ENCODE measurements at regions not wholly inside any gene's neighbourhood (a gene's known extent, or its start where the extent isn't known, plus 50 kb on each side); places are given as distances from the start of the nearest gene placed in this dataset.

GRCh38 chr13:80574113-80574850 lies 233.4 kb upstream of the SPRY2 start:
- Histone ChIP-seq H3K27me3 (ENCODE audit: control insufficient read depth, insufficient read depth, low read length) (no peaks in the 10 kb centered on the region), H3K9ac (ENCODE audit: low read length in 3 of 3) (no peak overlapping the region), H3K27ac (ENCODE audit: low read depth in 2 of 2, low read length in 2 of 2) (no peak overlapping the region), H3K9me3 (ENCODE audit: control insufficient read depth in 2 of 3, insufficient read depth in 1 of 3, low read length in 3 of 3) (no peaks in the 10 kb centered on the region), H3K4me3 (ENCODE audit: low read length in 3 of 3) (no peak overlapping the region), H3K4me1 (ENCODE audit: control insufficient read depth in 2 of 3, insufficient read depth in 2 of 3, low read depth in 1 of 3, low read length in 3 of 3) (no peaks in the 10 kb centered on the region), H3K36me3 (ENCODE audit: control insufficient read depth in 2 of 3, insufficient read depth in 3 of 3, low read length in 3 of 3) (no peaks in the 10 kb centered on the region)
- no peak for TF ChIP-seq CTCF (IDR thresholded peaks at IDR 0.05; ENCODE audit: borderline replicate concordance, extremely low read depth, insufficient read depth)
- DNase-seq (no peak), FAIRE-seq (no peak)
- intact Hi-C loops (cut with DNase I): no loop called here

DNA sequence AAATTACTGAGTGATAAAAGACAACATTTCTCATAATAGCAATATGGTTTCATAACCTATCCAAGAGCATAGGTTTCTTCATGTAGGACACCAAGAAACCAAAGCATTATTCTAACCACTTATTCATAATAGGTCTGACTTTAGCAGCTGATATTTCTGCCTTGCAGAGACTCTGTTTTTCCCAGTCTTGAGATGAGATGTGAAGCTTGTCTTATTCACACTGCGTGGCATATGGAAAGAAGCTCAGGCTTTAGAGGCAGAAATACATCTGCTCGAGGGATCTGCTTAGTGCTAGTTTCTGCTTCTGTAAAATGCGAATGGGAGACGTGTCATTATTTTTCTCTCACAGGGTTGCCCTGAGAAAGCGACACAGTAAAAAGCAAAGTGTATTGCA lies 232.0 kb upstream of the SPRY2 start:
- intact Hi-C loops (cut with DNase I): no loop called here
- no peak for TF ChIP-seq CTCF (IDR thresholded peaks at IDR 0.05; ENCODE audit: borderline replicate concordance, extremely low read depth, insufficient read depth)
- FAIRE-seq: no peak

DNA sequence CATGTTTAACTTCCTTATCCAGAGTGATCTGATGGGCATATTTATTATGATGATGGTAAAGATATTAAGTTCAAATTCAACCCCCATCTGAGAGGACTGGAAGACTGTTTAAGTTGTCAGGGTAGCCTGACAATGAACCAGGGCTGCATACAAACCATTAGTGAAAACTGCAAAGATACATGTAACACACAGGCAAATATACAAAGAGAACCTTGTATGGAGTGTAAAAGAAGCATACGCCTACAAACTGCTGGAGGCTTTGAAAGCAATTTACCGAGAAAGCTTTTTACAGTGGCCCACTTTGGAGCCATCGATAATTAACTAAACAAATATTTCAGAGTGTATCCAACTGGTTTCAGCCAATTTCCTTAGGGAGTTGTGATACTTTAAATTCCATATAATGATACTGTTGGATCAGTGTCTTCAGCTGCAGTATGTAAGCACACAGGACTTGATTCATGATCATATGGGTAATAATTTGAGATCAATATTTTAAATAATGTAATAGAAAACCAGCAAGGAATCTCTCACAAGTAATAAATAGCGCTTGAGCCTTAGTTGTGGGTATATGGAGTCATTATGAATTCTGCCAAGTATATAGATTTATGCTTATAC lies 231.5 kb upstream of the SPRY2 start:
- Histone ChIP-seq H3K4me3 (ENCODE audit: low read length in 3 of 3) (no peak overlapping the region), H3K9me3 (ENCODE audit: control insufficient read depth in 2 of 3, insufficient read depth in 1 of 3, low read length in 3 of 3) (no peaks in the 10 kb centered on the region), H3K9ac (ENCODE audit: low read length in 3 of 3) (no peak overlapping the region), H3K4me1 (ENCODE audit: control insufficient read depth in 2 of 3, insufficient read depth in 2 of 3, low read depth in 1 of 3, low read length in 3 of 3) (no peaks in the 10 kb centered on the region), H3K36me3 (ENCODE audit: control insufficient read depth in 2 of 3, insufficient read depth in 3 of 3, low read length in 3 of 3) (no peaks in the 10 kb centered on the region), H3K27ac (ENCODE audit: low read depth in 2 of 2, low read length in 2 of 2) (no peak overlapping the region), H3K27me3 (ENCODE audit: control insufficient read depth, insufficient read depth, low read length) (no peaks in the 10 kb centered on the region)
- intact Hi-C loops (cut with DNase I): no loop called here
- no peak for TF ChIP-seq CTCF (IDR thresholded peaks at IDR 0.05; ENCODE audit: borderline replicate concordance, extremely low read depth, insufficient read depth)
- no peak for FAIRE-seq
- peak in 1 of 5 donors; percentile 32 for DNase-seq

More for the DNA sequence above, 232.0 kb upstream of the SPRY2 start:
- Histone ChIP-seq H3K27me3 (ENCODE audit: control insufficient read depth, insufficient read depth, low read length) (no peaks in the 10 kb centered on the region), H3K36me3 (ENCODE audit: control insufficient read depth in 2 of 3, insufficient read depth in 3 of 3, low read length in 3 of 3) (no peaks in the 10 kb centered on the region), H3K9ac (ENCODE audit: low read length in 3 of 3) (no peak overlapping the region), H3K4me3 (ENCODE audit: low read length in 3 of 3) (no peak overlapping the region), H3K27ac (ENCODE audit: low read depth in 2 of 2, low read length in 2 of 2) (no peak overlapping the region), H3K4me1 (ENCODE audit: control insufficient read depth in 2 of 3, insufficient read depth in 2 of 3, low read depth in 1 of 3, low read length in 3 of 3) (no peaks in the 10 kb centered on the region), H3K9me3 (ENCODE audit: control insufficient read depth in 2 of 3, insufficient read depth in 1 of 3, low read length in 3 of 3) (no peaks in the 10 kb centered on the region)
- no peak for DNase-seq
